GM23338 (cell line): ENCODE measurements at regions not wholly inside any gene's neighbourhood (a gene's known extent, or its start where the extent isn't known, plus 50 kb on each side); places are given as distances from the start of the nearest gene placed in this dataset.

Experiments used
- ATAC-seq: fragments of 200-7000 bp; cut with Tn5 transposase; 3 replicates; pipeline ENCODE4 v1.9.1; 2020
- DNase-seq: peaks from one replicate; pipeline ENCODE4 v3.0.0-alpha.2; 2015; ENCODE audit warnings: low spot score
- H2AFZ ChIP-seq: fragments of 200-600 bp; sonication (generic); 2 replicates; pipeline ENCODE4 v1.8.0; 2016; ENCODE audit warnings: antibody characterized with exemption, mild to moderate bottlenecking, moderate library complexity
- H3F3A ChIP-seq: fragments of 200-600 bp; sonication (generic); replicated peaks from 2 replicates; pipeline ENCODE4 v1.8.0; 2017; ENCODE audit warnings: antibody characterized with exemption, mixed run types, low read depth
- H3K27ac ChIP-seq: fragments of 200-600 bp; sonication (generic); 2 replicates; pipeline ENCODE4 v1.6.1; 2016; ENCODE audit warnings: low read depth
- H3K27me3 ChIP-seq: fragments of 200-600 bp; sonication (generic); 2 replicates; pipeline ENCODE4 v1.8.0; 2016; ENCODE audit warnings: mild to moderate bottlenecking, mixed run types, moderate library complexity; ENCODE audit not compliant: insufficient read depth
- H3K36me3 ChIP-seq: fragments of 200-600 bp; sonication (generic); 2 replicates; pipeline ENCODE4 v1.8.0; 2016; ENCODE audit warnings: mild to moderate bottlenecking; ENCODE audit not compliant: insufficient read depth
- H3K4me1 ChIP-seq: fragments of 200-600 bp; sonication (generic); 2 replicates; pipeline ENCODE4 v1.8.0; 2016; ENCODE audit warnings: mild to moderate bottlenecking, moderate library complexity; ENCODE audit not compliant: insufficient read depth
- H3K4me2 ChIP-seq: fragments of 200-600 bp; sonication (generic); 2 replicates; pipeline ENCODE4 v1.7.1; 2017; ENCODE audit warnings: mixed run types
- H3K4me3 ChIP-seq: fragments of 200-600 bp; sonication (generic); 2 replicates; pipeline ENCODE4 v1.6.1; 2016; ENCODE audit warnings: mixed run types
- H3K79me2 ChIP-seq: fragments of 200-600 bp; sonication (generic); replicated peaks from 2 replicates; pipeline ENCODE4 v1.8.0; 2017; ENCODE audit warnings: mild to moderate bottlenecking; ENCODE audit not compliant: insufficient read depth
- H3K9me2 ChIP-seq: fragments of 200-600 bp; sonication (generic); 2 replicates; pipeline ENCODE4 v1.8.0; 2017; ENCODE audit not compliant: insufficient read depth
- H4K20me1 ChIP-seq: fragments of 200-600 bp; sonication (generic); replicated peaks from 2 replicates; pipeline ENCODE4 v1.8.0; 2017; ENCODE audit warnings: mild to moderate bottlenecking; ENCODE audit not compliant: insufficient read depth
- H3K27ac Mint-ChIP-seq: 2 replicates; pipeline ENCODE4 v1.8.0; 2020; ENCODE audit warnings: inconsistent platforms, mild to moderate bottlenecking, moderate library complexity, mixed read lengths
- H3K27me3 Mint-ChIP-seq: 3 replicates; pipeline ENCODE4 v1.8.0; 2022; ENCODE audit warnings: low read depth, mild to moderate bottlenecking, moderate library complexity, mixed read lengths, inconsistent platforms; ENCODE audit not compliant: insufficient read depth, poor library complexity
- H3K36me3 Mint-ChIP-seq: 3 replicates; pipeline ENCODE4 v1.8.0; 2021; ENCODE audit warnings: low read depth, mild to moderate bottlenecking, inconsistent platforms, moderate library complexity, mixed read lengths
- H3K4me1 Mint-ChIP-seq: 3 replicates; pipeline ENCODE4 v1.8.0; 2020; ENCODE audit warnings: mild to moderate bottlenecking, inconsistent platforms, mixed read lengths
- H3K4me3 Mint-ChIP-seq: 3 replicates; pipeline ENCODE4 v1.8.0; 2021; ENCODE audit warnings: moderate library complexity, mild to moderate bottlenecking, inconsistent platforms, mixed read lengths
- H3K9me3 Mint-ChIP-seq: 3 replicates; pipeline ENCODE4 v1.8.0; 2020; ENCODE audit warnings: moderate library complexity, mild to moderate bottlenecking, inconsistent platforms, mixed read lengths
- CREB1 ChIP-seq: fragments of 250-450 bp; sonication (Bioruptor Pico); IDR thresholded peaks from 2 replicates; pipeline ENCODE4 v1.5.0; 2020; ENCODE audit warnings: low read depth, mild to moderate bottlenecking, moderate library complexity
- EZH2 ChIP-seq: fragments of 200-600 bp; sonication (generic); IDR thresholded peaks from one replicate; pipeline ENCODE4 v1.8.0; 2017; ENCODE audit warnings: antibody characterized with exemption, mild to moderate bottlenecking, low read depth; ENCODE audit not compliant: unreplicated experiment
- EZH2phosphoT487 ChIP-seq: fragments of 200-600 bp; sonication (generic); IDR thresholded peaks from one replicate; pipeline ENCODE4 v1.8.1; 2018; ENCODE audit warnings: antibody characterized with exemption; ENCODE audit not compliant: unreplicated experiment
- JUNB ChIP-seq: IDR thresholded peaks from one replicate; pipeline ENCODE4 v1.6.1; 2016; ENCODE audit warnings: antibody characterized with exemption; ENCODE audit not compliant: unreplicated experiment
- POLR2AphosphoS5 ChIP-seq: IDR thresholded peaks from 2 replicates; pipeline ENCODE4 v1.6.1; 2016; ENCODE audit warnings: antibody characterized with exemption, low read depth
- ZNF114 ChIP-seq: fragments of 250-450 bp; sonication (Bioruptor Pico); IDR thresholded peaks from 2 replicates; pipeline ENCODE4 v1.5.0; 2020; ENCODE audit warnings: mild to moderate bottlenecking, moderate library complexity
- TF ChIP-seq, protein P1 (sequence below): IDR thresholded peaks from one replicate; pipeline ENCODE4 v1.6.1; 2018; ENCODE audit warnings: antibody characterized with exemption; ENCODE audit not compliant: unreplicated experiment
- TF ChIP-seq, protein P2 (sequence below): IDR thresholded peaks from 2 replicates; pipeline ENCODE4 v1.6.1; 2016; ENCODE audit warnings: antibody characterized with exemption

DNA sequence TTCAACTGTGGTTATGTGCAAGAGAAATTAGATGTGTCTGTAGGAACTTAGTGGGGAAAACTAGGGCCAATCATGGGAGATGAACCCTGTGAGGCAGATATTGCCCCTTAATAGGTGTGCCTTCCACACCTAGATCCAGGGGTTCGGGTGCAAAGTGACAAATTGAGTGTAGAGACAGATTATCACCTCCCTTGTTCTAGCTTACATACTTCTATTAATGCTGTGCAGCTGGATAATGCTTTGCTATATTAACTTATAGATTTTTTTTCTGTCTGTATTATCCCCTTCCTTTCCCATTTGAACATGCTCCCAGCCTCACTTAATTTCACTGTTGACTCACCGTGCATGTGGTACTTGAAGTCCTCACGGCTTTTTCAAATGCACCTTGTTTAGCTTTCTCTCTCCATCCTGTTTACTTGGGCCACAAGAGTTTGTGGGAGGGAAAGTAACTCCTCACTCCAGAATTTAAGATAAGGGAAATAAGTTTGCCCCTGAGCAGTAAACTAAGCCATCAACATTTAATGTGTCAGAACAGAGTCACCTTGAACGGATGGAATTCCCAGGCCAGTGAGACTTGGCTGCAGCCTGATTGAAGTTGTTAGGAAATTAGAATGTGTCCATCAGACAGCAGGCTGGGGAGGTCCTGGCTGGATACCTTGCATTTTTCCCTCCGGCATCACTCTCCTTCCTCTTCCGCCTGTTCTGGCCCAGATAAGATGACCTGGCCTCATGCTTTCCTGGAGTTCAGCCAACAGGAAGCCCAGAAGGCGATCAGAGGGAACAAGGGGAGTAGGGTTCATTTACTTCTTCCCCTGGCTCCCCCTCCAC is 478.4 kb downstream of the BCOR start:
- Mint-ChIP-seq H3K36me3 (peaks cover 20% of the 10 kb centered on the region), H3K27ac (no peak overlapping the region), H3K4me3 (no peak overlapping the region), H3K4me1 (peaks cover 17% of the 10 kb centered on the region), H3K27me3 (peaks cover 7% of the 10 kb centered on the region), H3K9me3 (peaks cover 22% of the 10 kb centered on the region)
- Histone ChIP-seq H3K4me1 (peaks cover 8% of the 10 kb centered on the region; the same call in 1 of the 2 replicates), H4K20me1 (no peaks in the 10 kb centered on the region), H2AFZ (no peak overlapping the region), H3K36me3 (no peaks in the 10 kb centered on the region), H3K27me3 (no peaks in the 10 kb centered on the region), H3K79me2 (no peaks in the 10 kb centered on the region), H3K9me2 (no peaks in the 10 kb centered on the region), H3K4me2 (no peak overlapping the region), H3F3A (no peaks in the 10 kb centered on the region), H3K4me3 (no peak overlapping the region), H3K27ac (no peak overlapping the region)
- no peak for ATAC-seq
- DNase-seq: no peak
- TF ChIP-seq, protein P1, sequence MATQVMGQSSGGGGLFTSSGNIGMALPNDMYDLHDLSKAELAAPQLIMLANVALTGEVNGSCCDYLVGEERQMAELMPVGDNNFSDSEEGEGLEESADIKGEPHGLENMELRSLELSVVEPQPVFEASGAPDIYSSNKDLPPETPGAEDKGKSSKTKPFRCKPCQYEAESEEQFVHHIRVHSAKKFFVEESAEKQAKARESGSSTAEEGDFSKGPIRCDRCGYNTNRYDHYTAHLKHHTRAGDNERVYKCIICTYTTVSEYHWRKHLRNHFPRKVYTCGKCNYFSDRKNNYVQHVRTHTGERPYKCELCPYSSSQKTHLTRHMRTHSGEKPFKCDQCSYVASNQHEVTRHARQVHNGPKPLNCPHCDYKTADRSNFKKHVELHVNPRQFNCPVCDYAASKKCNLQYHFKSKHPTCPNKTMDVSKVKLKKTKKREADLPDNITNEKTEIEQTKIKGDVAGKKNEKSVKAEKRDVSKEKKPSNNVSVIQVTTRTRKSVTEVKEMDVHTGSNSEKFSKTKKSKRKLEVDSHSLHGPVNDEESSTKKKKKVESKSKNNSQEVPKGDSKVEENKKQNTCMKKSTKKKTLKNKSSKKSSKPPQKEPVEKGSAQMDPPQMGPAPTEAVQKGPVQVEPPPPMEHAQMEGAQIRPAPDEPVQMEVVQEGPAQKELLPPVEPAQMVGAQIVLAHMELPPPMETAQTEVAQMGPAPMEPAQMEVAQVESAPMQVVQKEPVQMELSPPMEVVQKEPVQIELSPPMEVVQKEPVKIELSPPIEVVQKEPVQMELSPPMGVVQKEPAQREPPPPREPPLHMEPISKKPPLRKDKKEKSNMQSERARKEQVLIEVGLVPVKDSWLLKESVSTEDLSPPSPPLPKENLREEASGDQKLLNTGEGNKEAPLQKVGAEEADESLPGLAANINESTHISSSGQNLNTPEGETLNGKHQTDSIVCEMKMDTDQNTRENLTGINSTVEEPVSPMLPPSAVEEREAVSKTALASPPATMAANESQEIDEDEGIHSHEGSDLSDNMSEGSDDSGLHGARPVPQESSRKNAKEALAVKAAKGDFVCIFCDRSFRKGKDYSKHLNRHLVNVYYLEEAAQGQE: no peak
- TF ChIP-seq POLR2AphosphoS5: no peak
- TF ChIP-seq EZH2phosphoT487: no peak
- TF ChIP-seq ZNF114 (CRISPR knock-in tag): no peak
- TF ChIP-seq JUNB: no peak

DNA sequence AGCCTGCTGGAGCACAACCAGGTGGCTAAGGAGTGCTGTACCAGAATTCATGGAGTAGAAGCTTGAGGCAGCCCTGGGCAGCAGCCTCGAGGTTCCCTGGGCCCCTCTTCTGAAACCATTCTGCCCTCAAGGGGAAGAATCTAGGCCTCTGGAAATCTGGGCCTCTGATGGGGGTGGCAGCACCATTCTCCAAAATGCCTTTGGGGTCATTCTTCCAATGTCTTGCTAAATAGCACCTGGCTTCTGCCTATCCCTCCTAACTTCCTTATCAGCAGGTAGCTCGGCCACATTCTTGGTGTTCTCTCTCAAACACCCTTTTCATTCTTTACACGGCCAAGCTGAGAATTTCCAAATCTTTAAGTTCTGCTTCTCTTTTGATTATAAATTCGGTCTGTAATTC is 473.6 kb downstream of the BCOR start:
- Histone ChIP-seq H2AFZ (no peak overlapping the region), H3K4me2 (no peak overlapping the region), H3K9me2 (no peaks in the 10 kb centered on the region), H3K4me1 (no peaks in the 10 kb centered on the region), H3F3A (no peaks in the 10 kb centered on the region), H3K27me3 (no peaks in the 10 kb centered on the region), H3K4me3 (no peak overlapping the region), H3K79me2 (no peaks in the 10 kb centered on the region), H3K36me3 (no peaks in the 10 kb centered on the region), H4K20me1 (no peaks in the 10 kb centered on the region), H3K27ac (no peak overlapping the region)
- Mint-ChIP-seq H3K9me3 (peaks cover 22% of the 10 kb centered on the region), H3K27ac (no peak overlapping the region), H3K4me3 (no peak overlapping the region), H3K27me3 (peaks cover 4% of the 10 kb centered on the region), H3K4me1 (no peaks in the 10 kb centered on the region; the same call in 2 of the 3 replicates), H3K36me3 (peaks cover 13% of the 10 kb centered on the region; the same call in 2 of the 3 replicates)
- no peak for DNase-seq
- no peak for ATAC-seq
- TF ChIP-seq EZH2 (no peak), POLR2AphosphoS5 (no peak), CREB1 (CRISPR knock-in tag) (no peak), JUNB (no peak), EZH2phosphoT487 (no peak), ZNF114 (CRISPR knock-in tag) (no peak)
- TF ChIP-seq, protein P1: no peak
- TF ChIP-seq, protein P2, sequence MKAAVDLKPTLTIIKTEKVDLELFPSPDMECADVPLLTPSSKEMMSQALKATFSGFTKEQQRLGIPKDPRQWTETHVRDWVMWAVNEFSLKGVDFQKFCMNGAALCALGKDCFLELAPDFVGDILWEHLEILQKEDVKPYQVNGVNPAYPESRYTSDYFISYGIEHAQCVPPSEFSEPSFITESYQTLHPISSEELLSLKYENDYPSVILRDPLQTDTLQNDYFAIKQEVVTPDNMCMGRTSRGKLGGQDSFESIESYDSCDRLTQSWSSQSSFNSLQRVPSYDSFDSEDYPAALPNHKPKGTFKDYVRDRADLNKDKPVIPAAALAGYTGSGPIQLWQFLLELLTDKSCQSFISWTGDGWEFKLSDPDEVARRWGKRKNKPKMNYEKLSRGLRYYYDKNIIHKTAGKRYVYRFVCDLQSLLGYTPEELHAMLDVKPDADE: no peak
